GM23338 (cell line): ENCODE measurements at regions not wholly inside any gene's neighbourhood (a gene's known extent, or its start where the extent isn't known, plus 50 kb on each side); places are given as distances from the start of the nearest gene placed in this dataset.
A peak's percentile ranks its signal among the peaks of the same experiment; 100 is the strongest.

Experiments
- ATAC-seq: fragments of 200-7000 bp; cut with Tn5 transposase; 3 replicates; pipeline ENCODE4 v1.9.1; 2020
- DNase-seq: peaks from one replicate; pipeline ENCODE4 v3.0.0-alpha.2; 2015; ENCODE audit warnings: low spot score
- H2AFZ ChIP-seq: fragments of 200-600 bp; sonication (generic); 2 replicates; pipeline ENCODE4 v1.8.0; 2016; ENCODE audit warnings: antibody characterized with exemption, mild to moderate bottlenecking, moderate library complexity
- H3F3A ChIP-seq: fragments of 200-600 bp; sonication (generic); replicated peaks from 2 replicates; pipeline ENCODE4 v1.8.0; 2017; ENCODE audit warnings: antibody characterized with exemption, mixed run types, low read depth
- H3K27ac ChIP-seq: fragments of 200-600 bp; sonication (generic); 2 replicates; pipeline ENCODE4 v1.6.1; 2016; ENCODE audit warnings: low read depth
- H3K27me3 ChIP-seq: fragments of 200-600 bp; sonication (generic); 2 replicates; pipeline ENCODE4 v1.8.0; 2016; ENCODE audit warnings: mild to moderate bottlenecking, mixed run types, moderate library complexity; ENCODE audit not compliant: insufficient read depth
- H3K36me3 ChIP-seq: fragments of 200-600 bp; sonication (generic); 2 replicates; pipeline ENCODE4 v1.8.0; 2016; ENCODE audit warnings: mild to moderate bottlenecking; ENCODE audit not compliant: insufficient read depth
- H3K4me1 ChIP-seq: fragments of 200-600 bp; sonication (generic); 2 replicates; pipeline ENCODE4 v1.8.0; 2016; ENCODE audit warnings: mild to moderate bottlenecking, moderate library complexity; ENCODE audit not compliant: insufficient read depth
- H3K4me2 ChIP-seq: fragments of 200-600 bp; sonication (generic); 2 replicates; pipeline ENCODE4 v1.7.1; 2017; ENCODE audit warnings: mixed run types
- H3K4me3 ChIP-seq: fragments of 200-600 bp; sonication (generic); 2 replicates; pipeline ENCODE4 v1.6.1; 2016; ENCODE audit warnings: mixed run types
- H3K79me2 ChIP-seq: fragments of 200-600 bp; sonication (generic); replicated peaks from 2 replicates; pipeline ENCODE4 v1.8.0; 2017; ENCODE audit warnings: mild to moderate bottlenecking; ENCODE audit not compliant: insufficient read depth
- H3K9me2 ChIP-seq: fragments of 200-600 bp; sonication (generic); 2 replicates; pipeline ENCODE4 v1.8.0; 2017; ENCODE audit not compliant: insufficient read depth
- H4K20me1 ChIP-seq: fragments of 200-600 bp; sonication (generic); replicated peaks from 2 replicates; pipeline ENCODE4 v1.8.0; 2017; ENCODE audit warnings: mild to moderate bottlenecking; ENCODE audit not compliant: insufficient read depth
- H3K27ac Mint-ChIP-seq: 2 replicates; pipeline ENCODE4 v1.8.0; 2020; ENCODE audit warnings: inconsistent platforms, mild to moderate bottlenecking, moderate library complexity, mixed read lengths
- H3K27me3 Mint-ChIP-seq: 3 replicates; pipeline ENCODE4 v1.8.0; 2022; ENCODE audit warnings: low read depth, mild to moderate bottlenecking, moderate library complexity, mixed read lengths, inconsistent platforms; ENCODE audit not compliant: insufficient read depth, poor library complexity
- H3K36me3 Mint-ChIP-seq: 3 replicates; pipeline ENCODE4 v1.8.0; 2021; ENCODE audit warnings: low read depth, mild to moderate bottlenecking, inconsistent platforms, moderate library complexity, mixed read lengths
- H3K4me1 Mint-ChIP-seq: 3 replicates; pipeline ENCODE4 v1.8.0; 2020; ENCODE audit warnings: mild to moderate bottlenecking, inconsistent platforms, mixed read lengths
- H3K4me3 Mint-ChIP-seq: 3 replicates; pipeline ENCODE4 v1.8.0; 2021; ENCODE audit warnings: moderate library complexity, mild to moderate bottlenecking, inconsistent platforms, mixed read lengths
- H3K9me3 Mint-ChIP-seq: 3 replicates; pipeline ENCODE4 v1.8.0; 2020; ENCODE audit warnings: moderate library complexity, mild to moderate bottlenecking, inconsistent platforms, mixed read lengths
- EZH2 ChIP-seq: fragments of 200-600 bp; sonication (generic); IDR thresholded peaks from one replicate; pipeline ENCODE4 v1.8.0; 2017; ENCODE audit warnings: antibody characterized with exemption, mild to moderate bottlenecking, low read depth; ENCODE audit not compliant: unreplicated experiment
- EZH2phosphoT487 ChIP-seq: fragments of 200-600 bp; sonication (generic); IDR thresholded peaks from one replicate; pipeline ENCODE4 v1.8.1; 2018; ENCODE audit warnings: antibody characterized with exemption; ENCODE audit not compliant: unreplicated experiment
- JUNB ChIP-seq: IDR thresholded peaks from one replicate; pipeline ENCODE4 v1.6.1; 2016; ENCODE audit warnings: antibody characterized with exemption; ENCODE audit not compliant: unreplicated experiment
- NANOG ChIP-seq: IDR thresholded peaks from 2 replicates; pipeline ENCODE4 v1.6.1; 2016; ENCODE audit warnings: antibody characterized with exemption, borderline replicate concordance
- REST ChIP-seq: IDR thresholded peaks from one replicate; pipeline ENCODE4 v1.6.1; 2018; ENCODE audit warnings: antibody characterized with exemption; ENCODE audit not compliant: unreplicated experiment
- STAT1 ChIP-seq: IDR thresholded peaks from one replicate; pipeline ENCODE4 v1.6.1; 2016; ENCODE audit warnings: antibody characterized with exemption; ENCODE audit not compliant: unreplicated experiment
- ZNF331 ChIP-seq: fragments of 250-450 bp; sonication (Bioruptor Pico); IDR thresholded peaks from 2 replicates; pipeline ENCODE4 v1.5.0; 2020; ENCODE audit warnings: low read depth, mild to moderate bottlenecking, moderate library complexity
- TF ChIP-seq, protein P1 (sequence below), 2 experiments: fragments of 200-600 bp in 1 of 2; sonication (generic) in 1 of 2; conservative IDR thresholded peaks; 2 replicates each; pipeline versions ENCODE4 v1.5.1 to v1.6.1; 2016 to 2017; ENCODE audit warnings: antibody characterized with exemption in 2 of 2, low read depth in 2 of 2, mild to moderate bottlenecking in 2 of 2, moderate library complexity in 1 of 2

DNA sequence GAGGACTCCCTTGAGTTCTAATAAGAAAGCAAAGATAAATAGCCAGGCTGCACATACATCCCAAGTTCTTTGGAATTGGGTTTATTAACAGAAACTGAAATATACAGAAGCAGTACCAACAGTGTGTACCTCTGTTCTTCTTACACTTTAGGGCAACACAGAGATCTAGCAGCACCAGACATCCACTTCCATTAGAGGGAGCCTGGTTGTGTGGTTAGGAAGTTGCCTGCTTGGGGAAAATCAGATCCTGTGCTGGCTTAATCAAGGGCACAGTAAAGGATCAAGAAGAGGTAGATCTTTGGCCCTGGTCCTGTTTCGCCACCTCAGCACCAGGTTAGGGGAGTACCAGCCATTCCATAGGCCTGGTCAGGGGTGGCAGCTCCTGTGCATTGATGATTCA, 231.1 kb upstream of the ARHGAP24 start:
- Mint-ChIP-seq H3K36me3 (no peaks in the 10 kb centered on the region), H3K4me3 (no peak overlapping the region), H3K4me1 (no peaks in the 10 kb centered on the region), H3K27ac (no peak overlapping the region), H3K9me3 (no peaks in the 10 kb centered on the region), H3K27me3 (peaks cover 3% of the 10 kb centered on the region)
- H3F3A ChIP-seq, result no peaks in the 10 kb centered on the region
- H3K36me3 ChIP-seq, result no peaks in the 10 kb centered on the region
- no peak overlapping the region for H3K4me2 ChIP-seq
- TF ChIP-seq STAT1, result no peak
- TF ChIP-seq, protein P1, sequence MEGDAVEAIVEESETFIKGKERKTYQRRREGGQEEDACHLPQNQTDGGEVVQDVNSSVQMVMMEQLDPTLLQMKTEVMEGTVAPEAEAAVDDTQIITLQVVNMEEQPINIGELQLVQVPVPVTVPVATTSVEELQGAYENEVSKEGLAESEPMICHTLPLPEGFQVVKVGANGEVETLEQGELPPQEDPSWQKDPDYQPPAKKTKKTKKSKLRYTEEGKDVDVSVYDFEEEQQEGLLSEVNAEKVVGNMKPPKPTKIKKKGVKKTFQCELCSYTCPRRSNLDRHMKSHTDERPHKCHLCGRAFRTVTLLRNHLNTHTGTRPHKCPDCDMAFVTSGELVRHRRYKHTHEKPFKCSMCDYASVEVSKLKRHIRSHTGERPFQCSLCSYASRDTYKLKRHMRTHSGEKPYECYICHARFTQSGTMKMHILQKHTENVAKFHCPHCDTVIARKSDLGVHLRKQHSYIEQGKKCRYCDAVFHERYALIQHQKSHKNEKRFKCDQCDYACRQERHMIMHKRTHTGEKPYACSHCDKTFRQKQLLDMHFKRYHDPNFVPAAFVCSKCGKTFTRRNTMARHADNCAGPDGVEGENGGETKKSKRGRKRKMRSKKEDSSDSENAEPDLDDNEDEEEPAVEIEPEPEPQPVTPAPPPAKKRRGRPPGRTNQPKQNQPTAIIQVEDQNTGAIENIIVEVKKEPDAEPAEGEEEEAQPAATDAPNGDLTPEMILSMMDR (conservative IDR thresholded peaks at IDR 0.05; ENCODE audit: low read depth in 2 of 2), result peak; percentile 38 to 52
- no peak overlapping the region for H3K27ac ChIP-seq
- no peaks in the 10 kb centered on the region for H3K27me3 ChIP-seq
- H3K4me1 ChIP-seq, result no peaks in the 10 kb centered on the region
- no peaks in the 10 kb centered on the region for H3K9me2 ChIP-seq
- no peak overlapping the region; the same call in 1 of the 2 replicates for H2AFZ ChIP-seq
- peak; percentile 62 for DNase-seq
- H3K79me2 ChIP-seq, result no peaks in the 10 kb centered on the region
- no peak overlapping the region for H3K4me3 ChIP-seq
- ATAC-seq, result peak; percentile 84
- H4K20me1 ChIP-seq, result no peaks in the 10 kb centered on the region

- H3K9me3 Mint-ChIP-seq, result no peaks in the 10 kb centered on the region
- no peaks in the 10 kb centered on the region for H3K4me1 Mint-ChIP-seq
- H3F3A ChIP-seq, result no peaks in the 10 kb centered on the region
- no peaks in the 10 kb centered on the region for H3K36me3 Mint-ChIP-seq
- H3K4me3 ChIP-seq, result no peak overlapping the region
- H3K4me1 ChIP-seq, result no peaks in the 10 kb centered on the region
- H2AFZ ChIP-seq, result no peak overlapping the region
- no peaks in the 10 kb centered on the region for H4K20me1 ChIP-seq
- H3K4me3 Mint-ChIP-seq, result no peak overlapping the region
- DNase-seq (no peak), ATAC-seq (no peak)
- peaks cover 3% of the 10 kb centered on the region for H3K27me3 Mint-ChIP-seq
- H3K4me2 ChIP-seq, result no peak overlapping the region
- no peak overlapping the region for H3K27ac ChIP-seq
- no peaks in the 10 kb centered on the region for H3K9me2 ChIP-seq
- H3K79me2 ChIP-seq, result no peaks in the 10 kb centered on the region
- H3K36me3 ChIP-seq, result no peaks in the 10 kb centered on the region
- no peaks in the 10 kb centered on the region for H3K27me3 ChIP-seq
- no peak overlapping the region for H3K27ac Mint-ChIP-seq
- TF ChIP-seq JUNB (no peak), EZH2phosphoT487 (no peak), REST (no peak), ZNF331 (CRISPR knock-in tag) (no peak), EZH2 (no peak), NANOG (no peak)
- TF ChIP-seq, protein P1 (conservative IDR thresholded peaks at IDR 0.05; ENCODE audit: low read depth in 2 of 2), result no peak
Observed at GRCh38 chr4:85244638-85245037, 230.3 kb upstream of the ARHGAP24 start.
